ENCODE measurements at regions not wholly inside any gene's neighbourhood (a gene's known extent, or its start where the extent isn't known, plus 50 kb on each side); places are given as distances from the start of the nearest gene placed in this dataset.

- no peak for TF ChIP-seq GATA2 (IDR thresholded peaks at IDR 0.05; ENCODE audit: low read depth, low read length)
- TF ChIP-seq GATA3 (IDR thresholded peaks at IDR 0.05; ENCODE audit: low read depth, low read length) = no peak
These were observed 64.4 kb upstream of the SSBP2 start for GRCh38 chr5:81815321-81815720.
